SK-N-SH treated with all-trans-retinoic acid at 6 μM for 48 hours (cell line): ENCODE measurements at regions not wholly inside any gene's neighbourhood (a gene's known extent, or its start where the extent isn't known, plus 50 kb on each side); places are given as distances from the start of the nearest gene placed in this dataset.
A peak's percentile ranks its signal among the peaks of the same experiment; 100 is the strongest.

Source experiments
- ATAC-seq: fragments of 200-7000 bp; cut with Tn5 transposase; 3 replicates; pipeline ENCODE4 v1.9.1; 2020; ENCODE audit warnings: mild to moderate bottlenecking, moderate library complexity
- ARNTL ChIP-seq: fragments of 450-650 bp; formaldehyde crosslinking; IDR thresholded peaks from 2 replicates; pipeline ENCODE4 v1.5.0; 2020; ENCODE audit warnings: low read depth, mild to moderate bottlenecking, moderate library complexity, borderline replicate concordance
- BACH2 ChIP-seq: fragments of 250-450 bp; sonication (Bioruptor Pico); IDR thresholded peaks from 2 replicates; pipeline ENCODE4 v1.9.0; 2021; ENCODE audit warnings: mild to moderate bottlenecking, borderline replicate concordance
- CSDC2 ChIP-seq: fragments of 250-450 bp; sonication (Bioruptor Pico); IDR thresholded peaks from 2 replicates; pipeline ENCODE4 v1.5.0; 2020; ENCODE audit warnings: mild to moderate bottlenecking, moderate library complexity
- GLIS3 ChIP-seq: fragments of 250-450 bp; sonication (Bioruptor Pico); IDR thresholded peaks from 2 replicates; pipeline ENCODE4 v1.5.0; 2020; ENCODE audit warnings: mild to moderate bottlenecking, moderate library complexity
- ISL1 ChIP-seq: fragments of 250-450 bp; sonication (Bioruptor Pico); IDR thresholded peaks from 2 replicates; pipeline ENCODE4 v2.1.2; 2022; ENCODE audit warnings: mild to moderate bottlenecking, moderate library complexity
- OSR1 ChIP-seq: fragments of 250-450 bp; sonication (Bioruptor Pico); IDR thresholded peaks from 2 replicates; pipeline ENCODE4 v1.8.0; 2022; ENCODE audit warnings: moderate library complexity, mild to moderate bottlenecking, inconsistent platforms
- RARB ChIP-seq: fragments of 250-450 bp; sonication (Bioruptor Pico); IDR thresholded peaks from 2 replicates; pipeline ENCODE4 v1.8.0; 2021; ENCODE audit warnings: mild to moderate bottlenecking, moderate library complexity
- TOX ChIP-seq: fragments of 250-450 bp; sonication (Bioruptor Pico); IDR thresholded peaks from 2 replicates; pipeline ENCODE4 v1.8.0; 2021; ENCODE audit warnings: mild to moderate bottlenecking, moderate library complexity, borderline replicate concordance
- ZC3H10 ChIP-seq: fragments of 250-450 bp; sonication (Bioruptor Pico); IDR thresholded peaks from 2 replicates; pipeline ENCODE4 v1.5.1; 2021; ENCODE audit warnings: mild to moderate bottlenecking, moderate library complexity
- ZFP3 ChIP-seq: fragments of 250-450 bp; sonication (Bioruptor Pico); IDR thresholded peaks from 2 replicates; pipeline ENCODE4 v1.5.0; 2020; ENCODE audit warnings: mild to moderate bottlenecking, moderate library complexity
- ZNF565 ChIP-seq: fragments of 450-650 bp; formaldehyde crosslinking; conservative IDR thresholded peaks from 2 replicates; pipeline ENCODE4 v1.5.0; 2020; ENCODE audit warnings: low read depth, mild to moderate bottlenecking, moderate library complexity
- ZNF8 ChIP-seq: fragments of 450-650 bp; formaldehyde crosslinking; IDR thresholded peaks from 2 replicates; pipeline ENCODE4 v1.5.0; 2020; ENCODE audit warnings: mild to moderate bottlenecking, moderate library complexity
- TF ChIP-seq, protein P1 (sequence below): fragments of 250-450 bp; sonication (Bioruptor Pico); IDR thresholded peaks from 2 replicates; pipeline ENCODE4 v1.5.1; 2021; ENCODE audit warnings: mild to moderate bottlenecking, moderate library complexity
- TF ChIP-seq, protein P2 (sequence below): fragments of 250-450 bp; sonication (Bioruptor Pico); IDR thresholded peaks from 2 replicates; pipeline ENCODE4 v1.5.0; 2020; ENCODE audit warnings: mild to moderate bottlenecking, moderate library complexity
- TF ChIP-seq, protein P3 (sequence below): fragments of 250-450 bp; sonication (Bioruptor Pico); IDR thresholded peaks from 2 replicates; pipeline ENCODE4 v1.8.0; 2020; ENCODE audit warnings: mild to moderate bottlenecking, moderate library complexity, borderline replicate concordance
- TF ChIP-seq, protein P4 (sequence below): fragments of 250-450 bp; sonication (Bioruptor Pico); IDR thresholded peaks from 2 replicates; pipeline ENCODE4 v1.8.0; 2021; ENCODE audit warnings: low read depth, mild to moderate bottlenecking, moderate library complexity, borderline replicate concordance
- TF ChIP-seq, protein P5 (sequence below): fragments of 250-450 bp; sonication (Bioruptor Pico); IDR thresholded peaks from 2 replicates; pipeline ENCODE4 v1.5.1; 2020; ENCODE audit warnings: low read depth, mild to moderate bottlenecking, moderate library complexity

DNA sequence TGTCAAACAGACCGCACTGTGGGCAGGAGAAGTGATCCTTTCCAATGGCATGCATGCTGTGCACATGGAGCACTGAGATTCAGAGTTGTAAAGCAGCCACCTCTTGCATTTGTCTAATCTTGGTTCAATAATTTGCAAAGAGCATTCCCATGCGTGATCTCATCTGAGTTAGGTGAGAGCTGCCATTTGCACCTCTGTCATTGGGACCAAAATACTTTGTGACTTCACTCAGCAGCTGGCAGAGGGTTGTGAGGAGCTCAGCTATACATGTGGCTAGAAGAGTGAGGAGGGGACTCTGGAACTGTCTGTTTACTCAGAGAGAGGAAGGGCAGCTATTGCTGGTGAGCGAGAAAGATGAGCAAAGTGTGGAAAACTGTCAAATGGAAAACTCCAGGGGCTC, 265.1 kb upstream of the TNP1 start (continued):
- TF ChIP-seq, protein P1, sequence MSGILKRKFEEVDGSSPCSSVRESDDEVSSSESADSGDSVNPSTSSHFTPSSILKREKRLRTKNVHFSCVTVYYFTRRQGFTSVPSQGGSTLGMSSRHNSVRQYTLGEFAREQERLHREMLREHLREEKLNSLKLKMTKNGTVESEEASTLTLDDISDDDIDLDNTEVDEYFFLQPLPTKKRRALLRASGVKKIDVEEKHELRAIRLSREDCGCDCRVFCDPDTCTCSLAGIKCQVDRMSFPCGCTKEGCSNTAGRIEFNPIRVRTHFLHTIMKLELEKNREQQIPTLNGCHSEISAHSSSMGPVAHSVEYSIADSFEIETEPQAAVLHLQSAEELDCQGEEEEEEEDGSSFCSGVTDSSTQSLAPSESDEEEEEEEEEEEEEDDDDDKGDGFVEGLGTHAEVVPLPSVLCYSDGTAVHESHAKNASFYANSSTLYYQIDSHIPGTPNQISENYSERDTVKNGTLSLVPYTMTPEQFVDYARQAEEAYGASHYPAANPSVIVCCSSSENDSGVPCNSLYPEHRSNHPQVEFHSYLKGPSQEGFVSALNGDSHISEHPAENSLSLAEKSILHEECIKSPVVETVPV (CRISPR knock-in tag): no peak
- no peak for TF ChIP-seq CSDC2 (CRISPR knock-in tag)
- no peak for TF ChIP-seq ISL1
- TF ChIP-seq ARNTL (CRISPR knock-in tag): no peak
- TF ChIP-seq BACH2 (CRISPR knock-in tag): no peak

DNA sequence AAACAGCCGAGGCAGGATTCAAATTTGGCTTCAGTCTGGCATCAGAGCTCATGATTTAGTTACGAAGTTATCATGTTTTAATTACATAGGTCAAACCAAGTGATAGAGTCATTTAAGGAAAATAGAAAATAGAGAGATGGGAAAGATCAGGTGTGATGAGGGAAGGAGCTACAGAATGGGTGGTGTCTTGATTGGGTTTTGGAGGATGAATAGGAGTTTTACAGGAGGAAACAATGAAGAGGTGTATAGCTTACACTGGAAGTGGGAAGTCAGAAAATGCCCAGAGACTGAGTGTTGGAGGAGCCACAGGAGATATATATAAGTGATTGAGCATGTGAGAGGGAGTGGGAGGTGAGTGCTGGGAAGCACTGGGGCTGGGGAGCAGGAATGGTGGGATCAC, 264.2 kb upstream of the TNP1 start:
- no peak for TF ChIP-seq TOX (CRISPR knock-in tag)
- TF ChIP-seq ZFP3 (CRISPR knock-in tag): peak; percentile 87
- no peak for ATAC-seq

DNA sequence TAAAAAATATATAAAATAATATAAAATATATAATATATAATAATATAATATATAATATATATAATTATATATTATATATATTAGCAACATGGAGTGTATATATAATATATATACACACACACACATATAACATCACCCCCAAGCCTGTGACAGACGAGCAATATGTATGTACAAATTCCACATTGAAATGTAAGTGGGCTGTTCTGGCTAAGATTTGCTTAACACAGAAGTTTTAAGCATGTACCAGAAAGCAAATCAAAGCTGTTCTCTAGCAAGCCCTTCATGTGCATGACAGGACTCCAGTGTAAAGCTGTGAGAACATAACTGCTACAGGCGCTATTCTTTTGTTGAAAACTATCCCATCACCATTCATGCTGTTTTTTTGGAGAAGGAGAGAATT, 261.7 kb upstream of the TNP1 start:
- no peak for ATAC-seq
- TF ChIP-seq ZNF8 (no peak), GLIS3 (CRISPR knock-in tag) (no peak), RARB (CRISPR knock-in tag) (no peak), BACH2 (CRISPR knock-in tag) (no peak), OSR1 (CRISPR knock-in tag) (no peak), ARNTL (CRISPR knock-in tag) (no peak)
- TF ChIP-seq, protein P2, sequence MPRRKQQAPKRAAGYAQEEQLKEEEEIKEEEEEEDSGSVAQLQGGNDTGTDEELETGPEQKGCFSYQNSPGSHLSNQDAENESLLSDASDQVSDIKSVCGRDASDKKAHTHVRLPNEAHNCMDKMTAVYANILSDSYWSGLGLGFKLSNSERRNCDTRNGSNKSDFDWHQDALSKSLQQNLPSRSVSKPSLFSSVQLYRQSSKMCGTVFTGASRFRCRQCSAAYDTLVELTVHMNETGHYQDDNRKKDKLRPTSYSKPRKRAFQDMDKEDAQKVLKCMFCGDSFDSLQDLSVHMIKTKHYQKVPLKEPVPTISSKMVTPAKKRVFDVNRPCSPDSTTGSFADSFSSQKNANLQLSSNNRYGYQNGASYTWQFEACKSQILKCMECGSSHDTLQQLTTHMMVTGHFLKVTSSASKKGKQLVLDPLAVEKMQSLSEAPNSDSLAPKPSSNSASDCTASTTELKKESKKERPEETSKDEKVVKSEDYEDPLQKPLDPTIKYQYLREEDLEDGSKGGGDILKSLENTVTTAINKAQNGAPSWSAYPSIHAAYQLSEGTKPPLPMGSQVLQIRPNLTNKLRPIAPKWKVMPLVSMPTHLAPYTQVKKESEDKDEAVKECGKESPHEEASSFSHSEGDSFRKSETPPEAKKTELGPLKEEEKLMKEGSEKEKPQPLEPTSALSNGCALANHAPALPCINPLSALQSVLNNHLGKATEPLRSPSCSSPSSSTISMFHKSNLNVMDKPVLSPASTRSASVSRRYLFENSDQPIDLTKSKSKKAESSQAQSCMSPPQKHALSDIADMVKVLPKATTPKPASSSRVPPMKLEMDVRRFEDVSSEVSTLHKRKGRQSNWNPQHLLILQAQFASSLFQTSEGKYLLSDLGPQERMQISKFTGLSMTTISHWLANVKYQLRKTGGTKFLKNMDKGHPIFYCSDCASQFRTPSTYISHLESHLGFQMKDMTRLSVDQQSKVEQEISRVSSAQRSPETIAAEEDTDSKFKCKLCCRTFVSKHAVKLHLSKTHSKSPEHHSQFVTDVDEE (CRISPR knock-in tag): no peak

DNA sequence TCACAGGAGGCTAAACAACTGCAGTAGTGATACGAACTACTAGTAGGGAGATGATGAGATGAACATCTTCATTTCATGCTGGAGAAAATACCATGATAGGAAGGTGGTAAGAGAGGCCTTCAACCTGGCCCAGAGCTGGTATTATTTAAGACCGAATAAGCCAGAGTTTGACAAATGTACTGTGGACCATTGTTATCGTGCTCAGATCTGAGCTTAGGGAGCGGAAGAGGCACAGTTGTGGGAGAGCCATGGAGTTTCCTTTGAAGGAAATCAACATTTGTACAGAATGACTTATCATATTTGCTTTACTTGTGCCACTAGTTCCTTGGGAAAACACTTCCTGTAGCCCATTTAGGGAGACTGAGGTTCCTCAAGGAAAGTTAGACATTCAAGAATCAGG, 260.6 kb upstream of the TNP1 start:
- TF ChIP-seq TOX (CRISPR knock-in tag) (no peak), BACH2 (CRISPR knock-in tag) (no peak), ISL1 (no peak), ZC3H10 (CRISPR knock-in tag) (no peak)
- TF ChIP-seq, all 23 proteins: peak for 0
- ATAC-seq: no peak

DNA sequence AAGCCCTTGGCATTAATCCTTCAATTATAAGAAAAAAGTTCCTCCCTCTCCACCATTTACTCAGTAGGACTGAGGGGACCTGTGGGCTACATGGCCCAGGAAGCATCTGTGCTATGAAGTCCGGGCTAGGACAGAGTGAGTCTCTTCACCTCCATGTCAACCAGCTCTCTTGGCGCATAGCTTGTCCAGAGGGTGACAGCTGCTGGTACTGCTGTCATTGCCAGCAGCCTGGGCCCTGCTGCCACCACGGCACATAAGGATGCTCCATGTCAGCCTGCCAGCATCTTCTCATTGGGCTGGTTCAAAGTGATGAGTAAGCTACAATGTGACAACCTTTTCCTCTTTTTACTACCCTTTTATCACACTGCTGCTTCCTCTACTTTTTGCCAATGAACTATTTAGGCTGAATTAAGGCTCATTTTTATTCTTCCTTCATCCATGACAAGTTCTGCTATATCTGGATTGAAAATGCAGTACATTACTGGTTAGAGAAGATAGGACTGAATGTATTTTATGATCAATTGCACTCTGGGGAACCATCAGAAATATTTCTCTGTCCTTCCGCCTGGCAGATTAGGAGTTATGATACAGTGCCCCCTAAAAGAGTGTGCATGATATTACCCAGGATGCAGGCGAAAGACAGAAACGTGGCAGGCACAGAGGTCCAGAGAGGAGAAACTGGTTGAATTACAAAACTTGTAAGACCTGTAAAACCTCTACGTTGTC, 258.9 kb upstream of the TNP1 start:
- no peak for ATAC-seq
- TF ChIP-seq, protein P3, sequence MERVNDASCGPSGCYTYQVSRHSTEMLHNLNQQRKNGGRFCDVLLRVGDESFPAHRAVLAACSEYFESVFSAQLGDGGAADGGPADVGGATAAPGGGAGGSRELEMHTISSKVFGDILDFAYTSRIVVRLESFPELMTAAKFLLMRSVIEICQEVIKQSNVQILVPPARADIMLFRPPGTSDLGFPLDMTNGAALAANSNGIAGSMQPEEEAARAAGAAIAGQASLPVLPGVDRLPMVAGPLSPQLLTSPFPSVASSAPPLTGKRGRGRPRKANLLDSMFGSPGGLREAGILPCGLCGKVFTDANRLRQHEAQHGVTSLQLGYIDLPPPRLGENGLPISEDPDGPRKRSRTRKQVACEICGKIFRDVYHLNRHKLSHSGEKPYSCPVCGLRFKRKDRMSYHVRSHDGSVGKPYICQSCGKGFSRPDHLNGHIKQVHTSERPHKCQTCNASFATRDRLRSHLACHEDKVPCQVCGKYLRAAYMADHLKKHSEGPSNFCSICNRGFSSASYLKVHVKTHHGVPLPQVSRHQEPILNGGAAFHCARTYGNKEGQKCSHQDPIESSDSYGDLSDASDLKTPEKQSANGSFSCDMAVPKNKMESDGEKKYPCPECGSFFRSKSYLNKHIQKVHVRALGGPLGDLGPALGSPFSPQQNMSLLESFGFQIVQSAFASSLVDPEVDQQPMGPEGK (CRISPR knock-in tag): no peak
- no peak for TF ChIP-seq ZNF565 (CRISPR knock-in tag)
- TF ChIP-seq, all 23 proteins: peak for 0

DNA sequence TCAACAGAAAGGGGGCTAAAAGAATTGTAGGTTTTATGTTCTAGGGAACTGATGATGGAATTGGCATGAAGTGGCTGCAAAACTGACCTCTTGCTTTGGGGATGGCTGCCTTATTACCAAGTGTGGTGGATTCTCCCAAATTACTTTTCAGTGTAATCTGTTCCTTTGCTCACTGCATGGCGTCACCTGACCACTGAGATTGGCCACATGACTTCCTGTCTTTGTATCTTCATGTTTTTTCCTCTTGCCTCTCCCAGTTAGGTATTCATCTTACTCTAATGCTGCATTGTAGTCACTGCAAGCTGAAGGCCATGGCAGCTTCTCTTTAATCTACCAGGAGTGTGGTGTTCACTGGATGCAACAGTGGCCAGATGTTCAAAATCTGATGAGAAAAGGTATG, 257.7 kb upstream of the TNP1 start:
- ATAC-seq: no peak
- TF ChIP-seq, protein P2 (CRISPR knock-in tag): no peak
- no peak for TF ChIP-seq ISL1
- TF ChIP-seq, protein P4, sequence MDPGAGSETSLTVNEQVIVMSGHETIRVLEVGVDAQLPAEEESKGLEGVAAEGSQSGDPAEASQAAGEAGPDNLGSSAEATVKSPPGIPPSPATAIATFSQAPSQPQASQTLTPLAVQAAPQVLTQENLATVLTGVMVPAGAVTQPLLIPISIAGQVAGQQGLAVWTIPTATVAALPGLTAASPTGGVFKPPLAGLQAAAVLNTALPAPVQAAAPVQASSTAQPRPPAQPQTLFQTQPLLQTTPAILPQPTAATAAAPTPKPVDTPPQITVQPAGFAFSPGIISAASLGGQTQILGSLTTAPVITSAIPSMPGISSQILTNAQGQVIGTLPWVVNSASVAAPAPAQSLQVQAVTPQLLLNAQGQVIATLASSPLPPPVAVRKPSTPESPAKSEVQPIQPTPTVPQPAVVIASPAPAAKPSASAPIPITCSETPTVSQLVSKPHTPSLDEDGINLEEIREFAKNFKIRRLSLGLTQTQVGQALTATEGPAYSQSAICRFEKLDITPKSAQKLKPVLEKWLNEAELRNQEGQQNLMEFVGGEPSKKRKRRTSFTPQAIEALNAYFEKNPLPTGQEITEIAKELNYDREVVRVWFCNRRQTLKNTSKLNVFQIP: no peak
- TF ChIP-seq ZFP3 (CRISPR knock-in tag): no peak
- no peak for TF ChIP-seq ARNTL (CRISPR knock-in tag)
- TF ChIP-seq, protein P5, sequence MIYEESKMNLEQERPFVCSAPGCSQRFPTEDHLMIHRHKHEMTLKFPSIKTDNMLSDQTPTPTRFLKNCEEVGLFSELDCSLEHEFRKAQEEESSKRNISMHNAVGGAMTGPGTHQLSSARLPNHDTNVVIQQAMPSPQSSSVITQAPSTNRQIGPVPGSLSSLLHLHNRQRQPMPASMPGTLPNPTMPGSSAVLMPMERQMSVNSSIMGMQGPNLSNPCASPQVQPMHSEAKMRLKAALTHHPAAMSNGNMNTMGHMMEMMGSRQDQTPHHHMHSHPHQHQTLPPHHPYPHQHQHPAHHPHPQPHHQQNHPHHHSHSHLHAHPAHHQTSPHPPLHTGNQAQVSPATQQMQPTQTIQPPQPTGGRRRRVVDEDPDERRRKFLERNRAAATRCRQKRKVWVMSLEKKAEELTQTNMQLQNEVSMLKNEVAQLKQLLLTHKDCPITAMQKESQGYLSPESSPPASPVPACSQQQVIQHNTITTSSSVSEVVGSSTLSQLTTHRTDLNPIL (CRISPR knock-in tag): no peak
- no peak for TF ChIP-seq ZC3H10 (CRISPR knock-in tag)
- TF ChIP-seq ZNF8: no peak
- TF ChIP-seq BACH2 (CRISPR knock-in tag): no peak
